GM23248 (cell line): ENCODE measurements at regions not wholly inside any gene's neighbourhood (a gene's known extent, or its start where the extent isn't known, plus 50 kb on each side); places are given as distances from the start of the nearest gene placed in this dataset.

Experiments used
- DNase-seq: peaks from one replicate; pipeline ENCODE4 v3.0.0-alpha.2; 2015
- H2AFZ ChIP-seq: fragments of 200-600 bp; sonication (generic); 2 replicates; pipeline ENCODE4 v1.6.1; 2016; ENCODE audit warnings: antibody characterized with exemption
- H3F3A ChIP-seq: fragments of 200-600 bp; sonication (generic); 2 replicates; pipeline ENCODE4 v1.6.1; 2016; ENCODE audit warnings: mild to moderate bottlenecking, antibody characterized with exemption, mixed run types; ENCODE audit not compliant: insufficient read depth
- H3K27ac ChIP-seq: fragments of 200-600 bp; sonication (generic); 2 replicates; pipeline ENCODE4 v1.5.1; 2016; ENCODE audit warnings: mild to moderate bottlenecking
- H3K27me3 ChIP-seq: fragments of 200-600 bp; sonication (generic); replicated peaks from 2 replicates; pipeline ENCODE4 v1.6.1; 2016; ENCODE audit warnings: mild to moderate bottlenecking; ENCODE audit not compliant: insufficient read depth
- H3K36me3 ChIP-seq: fragments of 200-600 bp; sonication (generic); 2 replicates; pipeline ENCODE4 v1.6.1; 2016; ENCODE audit warnings: low read depth, mild to moderate bottlenecking
- H3K4me1 ChIP-seq: fragments of 200-600 bp; sonication (generic); 2 replicates; pipeline ENCODE4 v1.6.1; 2016; ENCODE audit warnings: mild to moderate bottlenecking; ENCODE audit not compliant: insufficient read depth
- H3K4me2 ChIP-seq: fragments of 200-600 bp; sonication (generic); one replicate; pipeline ENCODE4 v1.6.1; 2016; ENCODE audit warnings: mild to moderate bottlenecking; ENCODE audit not compliant: unreplicated experiment
- H3K4me3 ChIP-seq: fragments of 200-600 bp; sonication (generic); 2 replicates; pipeline ENCODE4 v1.5.1; 2016; ENCODE audit warnings: mild to moderate bottlenecking
- H3K79me2 ChIP-seq: fragments of 200-600 bp; sonication (generic); 2 replicates; pipeline ENCODE4 v1.6.1; 2016; ENCODE audit warnings: mild to moderate bottlenecking; ENCODE audit not compliant: insufficient read depth
- H3K9ac ChIP-seq: fragments of 200-600 bp; sonication (generic); 2 replicates; pipeline ENCODE4 v1.6.1; 2016; ENCODE audit warnings: mild to moderate bottlenecking
- H3K9me2 ChIP-seq: fragments of 200-600 bp; sonication (generic); 2 replicates; pipeline ENCODE4 v1.6.1; 2016; ENCODE audit warnings: mixed run types, mild to moderate bottlenecking, moderate library complexity; ENCODE audit not compliant: insufficient read depth
- H3K9me3 ChIP-seq: fragments of 200-600 bp; sonication (generic); one replicate; pipeline ENCODE4 v1.6.1; 2017; ENCODE audit warnings: low read depth
- H4K20me1 ChIP-seq: fragments of 200-600 bp; sonication (generic); 2 replicates; pipeline ENCODE4 v1.6.0; 2016; ENCODE audit not compliant: insufficient read depth
- EZH2 ChIP-seq: fragments of 200-600 bp; sonication (generic); IDR thresholded peaks from 2 replicates; pipeline ENCODE4 v1.6.1; 2018; ENCODE audit warnings: antibody characterized with exemption, mild to moderate bottlenecking; ENCODE audit not compliant: insufficient read depth, poor library complexity, severe bottlenecking
- EZH2phosphoT487 ChIP-seq: fragments of 200-600 bp; sonication (generic); IDR thresholded peaks from 2 replicates; pipeline ENCODE4 v1.6.1; 2018; ENCODE audit warnings: antibody characterized with exemption, moderate library complexity, mild to moderate bottlenecking, low read depth; ENCODE audit not compliant: insufficient read depth
- WGBS, 2 experiments: methylation state at CpG; one replicate each; pipeline ENCODE4 v1.1.6; 2015 to 2017; ENCODE audit warnings: low lambda C conversion rate in 2 of 2, low coverage in 1 of 2; ENCODE audit errors: missing lambda C conversion rate in 2 of 2; 5-methylcytosine and 5-hydroxymethylcytosine counted together
- in situ Hi-C: fragments of 300-500 bp; cut with MboI; formaldehyde crosslinking; loops from 2 replicates; pipeline ENCODE4 v1.15.0; 2020

GRCh38 chr1:22295856-22296255 is 153.0 kb upstream of the WNT4 start:
- no peak overlapping the region for H2AFZ ChIP-seq
- no peak overlapping the region for H3K27ac ChIP-seq
- no peaks in the 10 kb centered on the region for H3K36me3 ChIP-seq
- no peak overlapping the region for H3K4me2 ChIP-seq
- no peak for DNase-seq
- H3K79me2 ChIP-seq = no peaks in the 10 kb centered on the region
- H3K4me3 ChIP-seq = no peak overlapping the region
- no peaks in the 10 kb centered on the region for H4K20me1 ChIP-seq
- peaks cover 6% of the 10 kb centered on the region; the same call in 1 of the 2 replicates for H3K4me1 ChIP-seq
- H3F3A ChIP-seq = no peaks in the 10 kb centered on the region
- WGBS, 2 experiments = 73 to 78% methylated on average over 8 of the region's 8 CpGs
- in situ Hi-C loops = no loop called here
- no peaks in the 10 kb centered on the region for H3K9me2 ChIP-seq
- no peaks in the 10 kb centered on the region for H3K9me3 ChIP-seq
- no peak overlapping the region for H3K9ac ChIP-seq
- TF ChIP-seq EZH2 = no peak
- TF ChIP-seq EZH2phosphoT487 = no peak
- peaks cover 51% of the 10 kb centered on the region for H3K27me3 ChIP-seq

- Histone ChIP-seq H3K4me2 (no peak overlapping the region), H3K4me3 (no peak overlapping the region), H3K4me1 (peaks cover 6% of the 10 kb centered on the region; the same call in 1 of the 2 replicates), H3K79me2 (no peaks in the 10 kb centered on the region), H3K27me3 (peaks cover 60% of the 10 kb centered on the region), H3K27ac (no peak overlapping the region), H3K9me2 (no peaks in the 10 kb centered on the region), H3K9ac (no peak overlapping the region), H3K36me3 (no peaks in the 10 kb centered on the region), H4K20me1 (no peaks in the 10 kb centered on the region), H3K9me3 (no peaks in the 10 kb centered on the region), H2AFZ (no peak overlapping the region), H3F3A (no peaks in the 10 kb centered on the region)
- 38 to 40% methylated on average over 14 of the region's 14 CpGs for WGBS, 2 experiments
- TF ChIP-seq EZH2phosphoT487 (no peak), EZH2 (no peak)
- DNase-seq = peak; percentile 25
- in situ Hi-C loops = no loop called here
These were observed 154.0 kb upstream of the WNT4 start for GRCh38 chr1:22296701-22297591.

- 14% methylated on average over 1 of the region's 1 CpG for WGBS, 2 experiments
- Histone ChIP-seq H3K4me3 (no peak overlapping the region), H3K4me2 (no peak overlapping the region), H3K9me2 (no peaks in the 10 kb centered on the region), H3K79me2 (no peaks in the 10 kb centered on the region), H3K9ac (no peak overlapping the region), H2AFZ (no peak overlapping the region), H3K9me3 (no peaks in the 10 kb centered on the region), H4K20me1 (no peaks in the 10 kb centered on the region), H3K4me1 (peaks cover 6% of the 10 kb centered on the region; the same call in 1 of the 2 replicates), H3K36me3 (no peaks in the 10 kb centered on the region), H3F3A (no peaks in the 10 kb centered on the region), H3K27me3 (peaks cover 54% of the 10 kb centered on the region), H3K27ac (no peak overlapping the region)
- DNase-seq = no peak
- in situ Hi-C loops = no loop called here
- TF ChIP-seq EZH2 (no peak), EZH2phosphoT487 (no peak)
These were observed 153.7 kb upstream of the ZBTB40 start for GRCh38 chr1:22297999-22298398.

- Histone ChIP-seq H3K9ac (no peak overlapping the region), H3K4me3 (no peak overlapping the region), H3K4me2 (no peak overlapping the region), H3K27me3 (peaks cover 43% of the 10 kb centered on the region), H3K79me2 (no peaks in the 10 kb centered on the region), H3K27ac (no peak overlapping the region), H2AFZ (no peak overlapping the region), H3K36me3 (no peaks in the 10 kb centered on the region), H3F3A (no peaks in the 10 kb centered on the region), H3K9me2 (no peaks in the 10 kb centered on the region), H3K9me3 (peaks cover 2% of the 10 kb centered on the region), H3K4me1 (no peaks in the 10 kb centered on the region), H4K20me1 (no peaks in the 10 kb centered on the region)
- in situ Hi-C loops = no loop called here
- DNase-seq = peak; percentile 15
- TF ChIP-seq EZH2 (no peak), EZH2phosphoT487 (no peak)
These were observed 147.8 kb upstream of the ZBTB40 start for GRCh38 chr1:22303816-22304215.

GRCh38 chr1:22309572-22309971 is 142.1 kb upstream of the ZBTB40 start:
- H3K36me3 ChIP-seq = no peaks in the 10 kb centered on the region
- H3K9ac ChIP-seq = no peak overlapping the region
- no peaks in the 10 kb centered on the region for H3K79me2 ChIP-seq
- H3K9me2 ChIP-seq = no peaks in the 10 kb centered on the region
- TF ChIP-seq EZH2phosphoT487 (no peak), EZH2 (no peak)
- peaks cover 51% of the 10 kb centered on the region for H3K27me3 ChIP-seq
- no peak overlapping the region for H2AFZ ChIP-seq
- 65 to 74% methylated on average over 2 of the region's 2 CpGs for WGBS, 2 experiments
- no peaks in the 10 kb centered on the region for H3K9me3 ChIP-seq
- H3K4me3 ChIP-seq = no peak overlapping the region
- in situ Hi-C loops = no loop called here
- H4K20me1 ChIP-seq = no peaks in the 10 kb centered on the region
- H3K27ac ChIP-seq = no peak overlapping the region
- no peak overlapping the region for H3K4me2 ChIP-seq
- DNase-seq = no peak
- no peaks in the 10 kb centered on the region for H3K4me1 ChIP-seq
- no peaks in the 10 kb centered on the region for H3F3A ChIP-seq
